H1 (cell line): ENCODE measurements at regions not wholly inside any gene's neighbourhood (a gene's known extent, or its start where the extent isn't known, plus 50 kb on each side); places are given as distances from the start of the nearest gene placed in this dataset.

Experiments
- CEBPB ChIP-seq: IDR thresholded peaks from 2 replicates; pipeline ENCODE4 v1.6.1; 2012; ENCODE audit warnings: low read depth, low read length
- CTCF ChIP-seq, 3 experiments: IDR thresholded peaks; 1 replicate in 2 of 3; 2 replicates in 1 of 3; pipeline versions ENCODE4 v1.5.1 to v1.6.1; 2011; ENCODE audit warnings: low read length in 3 of 3, mild to moderate bottlenecking in 3 of 3, inconsistent platforms in 2 of 3, low read depth in 1 of 3, moderate library complexity in 1 of 3; ENCODE audit not compliant: insufficient read depth in 1 of 3; ENCODE audit errors: control extremely low read depth in 1 of 3
- EGR1 ChIP-seq: IDR thresholded peaks from 2 replicates; pipeline ENCODE4 v1.6.1; 2011; ENCODE audit warnings: low read depth, low read length, borderline replicate concordance
- EP300 ChIP-seq, 2 experiments: IDR thresholded peaks; 1 replicate in 1 of 2; 2 replicates in 1 of 2; pipeline ENCODE4 v1.6.1; 2011 to 2012; ENCODE audit warnings: low read depth in 2 of 2, low read length in 2 of 2, mild to moderate bottlenecking in 2 of 2, borderline replicate concordance in 1 of 2, inconsistent platforms in 1 of 2, moderate library complexity in 1 of 2
- EZH2 ChIP-seq: fragments of 200-600 bp; sonication (generic); IDR thresholded peaks from 2 replicates; pipeline ENCODE4 v1.7.1; 2012; ENCODE audit warnings: low read depth, mild to moderate bottlenecking, moderate library complexity, low read length, inconsistent platforms; ENCODE audit not compliant: severe bottlenecking
- POLR2A ChIP-seq, 2 experiments: IDR thresholded peaks; 1 replicate in 1 of 2; 2 replicates in 1 of 2; pipeline ENCODE4 v1.6.1; 2011; ENCODE audit warnings: low read depth in 2 of 2, low read length in 2 of 2, mild to moderate bottlenecking in 2 of 2; ENCODE audit errors: control extremely low read depth in 1 of 2
- POLR2AphosphoS5 ChIP-seq: IDR thresholded peaks from 2 replicates; pipeline ENCODE4 v1.6.1; 2011; ENCODE audit warnings: low read depth, low read length
- RAD21 ChIP-seq, 2 experiments: IDR thresholded peaks in 1 of 2; conservative IDR thresholded peaks in 1 of 2; 2 replicates each; pipeline ENCODE4 v1.6.1; 2011; ENCODE audit warnings: low read depth in 2 of 2, low read length in 2 of 2, improper control_type of control experiment in 1 of 2, inconsistent platforms in 1 of 2, mild to moderate bottlenecking in 1 of 2, moderate library complexity in 1 of 2
- RXRA ChIP-seq: IDR thresholded peaks from 2 replicates; pipeline ENCODE4 v1.6.1; 2011; ENCODE audit warnings: low read depth, mild to moderate bottlenecking, low read length, moderate library complexity; ENCODE audit not compliant: insufficient read depth
- SIX5 ChIP-seq: IDR thresholded peaks from 2 replicates; pipeline ENCODE4 v1.6.1; 2011; ENCODE audit warnings: mild to moderate bottlenecking, low read depth, low read length
- TAF1 ChIP-seq: IDR thresholded peaks from 2 replicates; pipeline ENCODE4 v1.6.1; 2011; ENCODE audit warnings: mild to moderate bottlenecking, low read depth, low read length
- TF ChIP-seq, protein P1 (sequence below): IDR thresholded peaks from 2 replicates; pipeline ENCODE4 v1.6.1; 2011; ENCODE audit warnings: low read length, improper control_type of control experiment

- TF ChIP-seq EGR1 (no peak), CTCF (IDR thresholded peaks at IDR 0.05; ENCODE audit: control extremely low read depth in 1 of 3, insufficient read depth in 1 of 3, low read depth in 1 of 3, low read length in 3 of 3) (no peak), RAD21 (IDR thresholded peaks at IDR 0.05 in 1 of 2, conservative IDR thresholded peaks at IDR 0.05 in 1 of 2; ENCODE audit: low read depth in 2 of 2, low read length in 2 of 2) (no peak), CEBPB (no peak), EP300 (IDR thresholded peaks at IDR 0.05; ENCODE audit: borderline replicate concordance in 1 of 2, low read depth in 2 of 2, low read length in 2 of 2) (no peak), POLR2A (IDR thresholded peaks at IDR 0.05; ENCODE audit: control extremely low read depth in 1 of 2, low read depth in 2 of 2, low read length in 2 of 2) (no peak), TAF1 (no peak), EZH2 (no peak), RXRA (no peak), POLR2AphosphoS5 (no peak), SIX5 (no peak)
- TF ChIP-seq, protein P1, sequence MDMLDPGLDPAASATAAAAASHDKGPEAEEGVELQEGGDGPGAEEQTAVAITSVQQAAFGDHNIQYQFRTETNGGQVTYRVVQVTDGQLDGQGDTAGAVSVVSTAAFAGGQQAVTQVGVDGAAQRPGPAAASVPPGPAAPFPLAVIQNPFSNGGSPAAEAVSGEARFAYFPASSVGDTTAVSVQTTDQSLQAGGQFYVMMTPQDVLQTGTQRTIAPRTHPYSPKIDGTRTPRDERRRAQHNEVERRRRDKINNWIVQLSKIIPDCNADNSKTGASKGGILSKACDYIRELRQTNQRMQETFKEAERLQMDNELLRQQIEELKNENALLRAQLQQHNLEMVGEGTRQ = no peak
Measured at GRCh38 chr11:12592283-12592682, 81.9 kb upstream of the TEAD1 start.
